HG02571 (cell line): ENCODE measurements at regions not wholly inside any gene's neighbourhood (a gene's known extent, or its start where the extent isn't known, plus 50 kb on each side); places are given as distances from the start of the nearest gene placed in this dataset.
"Not testable (repeated sequence)": the region's sequence is repeated elsewhere in the genome, so short reads cannot be mapped to it uniquely, and the experiment has no call there.

ENCODE experiments used
- ATAC-seq: cut with Tn5 transposase; IDR thresholded peaks from one replicate; pipeline ENCODE4 v1.9.1; 2021; ENCODE audit warnings: mild to moderate bottlenecking, moderate library complexity; ENCODE audit not compliant: unreplicated experiment

- peak; percentile 76 for ATAC-seq
These were observed 159.4 kb downstream of the POTEB start for GRCh38 chr15:21718108-21718507.

- peak; percentile 32 for ATAC-seq
These were observed 159.9 kb downstream of the POTEB start for GRCh38 chr15:21717661-21718060.

- ATAC-seq = peak; percentile 94
These were observed 172.1 kb downstream of the POTEB start for GRCh38 chr15:21705480-21705879.

- ATAC-seq = not testable (repeated sequence)
These were observed 178.9 kb downstream of the POTEB start for GRCh38 chr15:21698620-21699019.

GRCh38 chr15:21695089-21695488, 182.4 kb downstream of the POTEB start:
- not testable (repeated sequence) for ATAC-seq

GRCh38 chr15:21692471-21693102, 184.9 kb downstream of the POTEB start:
- ATAC-seq = not testable (repeated sequence)

- ATAC-seq = not testable (repeated sequence)
These were observed 216.6 kb upstream of the POTEB3 start for GRCh38 chr15:21656798-21657397.

GRCh38 chr15:21656114-21656746, 215.9 kb upstream of the POTEB3 start:
- not testable (repeated sequence) for ATAC-seq

GRCh38 chr15:21653707-21654106, 213.4 kb upstream of the POTEB3 start:
- not testable (repeated sequence) for ATAC-seq

GRCh38 chr15:21638770-21639169, 198.5 kb upstream of the POTEB3 start:
- ATAC-seq = not testable (repeated sequence)

- not testable (repeated sequence) for ATAC-seq
These were observed 186.4 kb upstream of the POTEB3 start for GRCh38 chr15:21626694-21627093.

- ATAC-seq = not testable (repeated sequence)
These were observed 168.9 kb upstream of the POTEB3 start for GRCh38 chr15:21609223-21609622.

GRCh38 chr15:21565426-21565825, 125.1 kb upstream of the POTEB3 start:
- not testable (repeated sequence) for ATAC-seq

GRCh38 chr15:21551809-21552208, 111.5 kb upstream of the POTEB3 start:
- ATAC-seq = peak; percentile 53

- not testable (repeated sequence) for ATAC-seq
These were observed 106.0 kb upstream of the POTEB3 start for GRCh38 chr15:21546182-21546903.

- ATAC-seq = not testable (repeated sequence)
These were observed 92.5 kb upstream of the POTEB3 start for GRCh38 chr15:21532785-21533184.

GRCh38 chr15:21516248-21516647, 75.9 kb upstream of the POTEB3 start:
- ATAC-seq = not testable (repeated sequence)

GRCh38 chr15:21515296-21515695, 75.0 kb upstream of the POTEB3 start:
- not testable (repeated sequence) for ATAC-seq

- ATAC-seq = not testable (repeated sequence)
These were observed 62.7 kb upstream of the POTEB3 start for GRCh38 chr15:21503021-21503420.
